Fibroblast of pulmonary artery (primary cell): ENCODE measurements at regions not wholly inside any gene's neighbourhood (a gene's known extent, or its start where the extent isn't known, plus 50 kb on each side); places are given as distances from the start of the nearest gene placed in this dataset.
"Not testable (repeated sequence)": the region's sequence is repeated elsewhere in the genome, so short reads cannot be mapped to it uniquely, and the experiment has no call there.

Source experiments
- DNase-seq: peaks from one replicate; pipeline ENCODE4 v3.0.0-alpha.2; 2010; ENCODE audit warnings: low read depth
- H3K4me3 ChIP-seq: replicated peaks from 2 replicates; pipeline ENCODE4 v1.5.1; 2011; ENCODE audit warnings: low read depth, mild to moderate bottlenecking, control low read depth, low read length, moderate library complexity
- TF ChIP-seq, protein P1 (sequence below): IDR thresholded peaks from 2 replicates; pipeline ENCODE4 v1.5.1; 2011; ENCODE audit warnings: mild to moderate bottlenecking, control low read depth, low read length, inconsistent platforms; ENCODE audit errors: missing control alignments

DNA sequence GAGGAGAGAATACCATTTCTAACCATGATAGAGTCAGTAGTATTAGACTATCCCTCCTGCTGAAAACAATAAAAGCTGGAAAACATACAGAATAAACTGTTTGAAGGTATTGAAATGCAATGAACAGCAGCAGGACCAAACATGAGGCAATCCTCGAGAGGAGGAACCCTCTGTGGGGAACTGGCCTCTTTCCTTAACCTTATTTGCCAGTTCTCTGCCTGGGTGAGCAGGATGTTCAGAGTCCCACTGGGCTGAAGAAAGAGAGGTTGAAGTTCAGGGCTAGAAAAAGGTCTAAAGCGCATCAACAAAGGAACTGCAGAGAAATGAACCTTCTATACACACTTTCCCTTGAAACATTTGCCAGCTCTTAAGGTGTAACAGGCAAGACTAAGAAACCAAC is 79.8 kb upstream of the FHL2 start:
- TF ChIP-seq, protein P1, sequence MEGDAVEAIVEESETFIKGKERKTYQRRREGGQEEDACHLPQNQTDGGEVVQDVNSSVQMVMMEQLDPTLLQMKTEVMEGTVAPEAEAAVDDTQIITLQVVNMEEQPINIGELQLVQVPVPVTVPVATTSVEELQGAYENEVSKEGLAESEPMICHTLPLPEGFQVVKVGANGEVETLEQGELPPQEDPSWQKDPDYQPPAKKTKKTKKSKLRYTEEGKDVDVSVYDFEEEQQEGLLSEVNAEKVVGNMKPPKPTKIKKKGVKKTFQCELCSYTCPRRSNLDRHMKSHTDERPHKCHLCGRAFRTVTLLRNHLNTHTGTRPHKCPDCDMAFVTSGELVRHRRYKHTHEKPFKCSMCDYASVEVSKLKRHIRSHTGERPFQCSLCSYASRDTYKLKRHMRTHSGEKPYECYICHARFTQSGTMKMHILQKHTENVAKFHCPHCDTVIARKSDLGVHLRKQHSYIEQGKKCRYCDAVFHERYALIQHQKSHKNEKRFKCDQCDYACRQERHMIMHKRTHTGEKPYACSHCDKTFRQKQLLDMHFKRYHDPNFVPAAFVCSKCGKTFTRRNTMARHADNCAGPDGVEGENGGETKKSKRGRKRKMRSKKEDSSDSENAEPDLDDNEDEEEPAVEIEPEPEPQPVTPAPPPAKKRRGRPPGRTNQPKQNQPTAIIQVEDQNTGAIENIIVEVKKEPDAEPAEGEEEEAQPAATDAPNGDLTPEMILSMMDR = no peak
- H3K4me3 ChIP-seq = no peak overlapping the region
- no peak for DNase-seq

GRCh38 chr2:105477050-105477620 is 78.3 kb upstream of the FHL2 start:
- DNase-seq, H3K4me3 ChIP-seq: not testable (repeated sequence)

- DNase-seq = no peak
- no peak overlapping the region for H3K4me3 ChIP-seq
- TF ChIP-seq, protein P1 = no peak
Measured at GRCh38 chr2:105473011-105473410, 74.2 kb upstream of the FHL2 start.

DNA sequence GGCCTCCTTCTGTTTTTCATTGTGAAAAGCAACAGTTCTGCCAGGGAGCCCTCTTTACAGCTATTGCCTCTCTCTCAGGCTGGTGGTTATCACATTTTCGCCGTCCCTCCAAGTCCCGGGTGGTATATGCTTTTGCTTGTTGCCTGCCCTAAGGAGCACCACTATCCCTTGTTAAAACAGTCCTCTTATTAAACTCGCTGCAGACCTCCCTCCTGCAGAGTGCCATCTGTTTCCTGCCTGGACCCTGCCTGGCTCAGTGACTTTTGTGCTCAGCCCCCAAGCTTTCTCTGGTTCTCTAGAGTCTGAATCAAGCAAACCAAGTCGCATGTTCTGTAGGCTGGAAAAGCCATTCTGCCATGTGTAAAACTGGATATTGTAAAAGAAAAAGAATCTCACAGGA is 72.1 kb upstream of the FHL2 start:
- TF ChIP-seq, protein P1 = no peak
- DNase-seq = no peak
- H3K4me3 ChIP-seq = no peak overlapping the region

DNA sequence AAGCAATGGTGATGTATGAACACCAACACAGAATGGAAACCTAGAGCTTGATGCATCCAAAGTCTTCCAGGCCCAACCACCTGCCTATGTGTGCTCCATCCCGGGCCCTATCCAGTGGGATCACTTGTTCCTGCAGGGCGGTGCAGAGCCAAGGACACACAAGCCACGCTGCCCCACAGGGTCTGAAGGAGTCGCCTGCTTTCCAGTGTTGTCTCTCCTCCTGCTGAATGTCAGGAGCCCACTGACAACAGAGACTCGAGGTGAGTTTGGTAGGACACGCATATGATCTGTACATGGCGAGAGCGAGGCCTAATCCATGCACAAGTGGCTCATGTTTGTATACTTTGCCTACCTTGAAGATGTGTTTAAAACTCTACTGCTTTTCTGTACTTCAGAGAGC is 70.9 kb upstream of the FHL2 start:
- DNase-seq = no peak
- TF ChIP-seq, protein P1 = no peak
- no peak overlapping the region for H3K4me3 ChIP-seq

DNA sequence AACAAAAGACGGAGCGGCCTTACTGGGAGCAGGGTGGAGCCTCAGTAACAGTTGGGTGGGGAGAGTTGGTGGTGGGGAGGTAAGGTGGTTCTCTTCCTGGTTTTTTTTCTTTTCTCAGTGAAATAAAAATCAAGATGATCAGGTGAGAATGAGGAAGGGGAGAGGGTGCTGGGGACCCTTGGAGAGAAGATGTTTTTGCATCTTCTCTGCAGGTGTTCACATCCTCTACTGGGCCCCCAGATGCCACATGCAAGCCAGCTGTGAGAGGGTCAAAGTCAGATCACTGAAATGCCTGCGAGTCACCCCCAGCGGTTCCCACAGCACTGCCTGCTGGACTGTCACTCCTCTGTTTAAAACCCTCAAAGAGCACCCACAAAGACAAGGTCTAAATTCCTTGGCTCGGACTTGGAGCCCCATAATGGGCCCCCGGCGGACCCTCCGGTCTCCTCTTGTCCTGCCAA is 69.8 kb upstream of the FHL2 start:
- TF ChIP-seq, protein P1 = no peak
- no peak overlapping the region for H3K4me3 ChIP-seq
- DNase-seq = no peak

DNA sequence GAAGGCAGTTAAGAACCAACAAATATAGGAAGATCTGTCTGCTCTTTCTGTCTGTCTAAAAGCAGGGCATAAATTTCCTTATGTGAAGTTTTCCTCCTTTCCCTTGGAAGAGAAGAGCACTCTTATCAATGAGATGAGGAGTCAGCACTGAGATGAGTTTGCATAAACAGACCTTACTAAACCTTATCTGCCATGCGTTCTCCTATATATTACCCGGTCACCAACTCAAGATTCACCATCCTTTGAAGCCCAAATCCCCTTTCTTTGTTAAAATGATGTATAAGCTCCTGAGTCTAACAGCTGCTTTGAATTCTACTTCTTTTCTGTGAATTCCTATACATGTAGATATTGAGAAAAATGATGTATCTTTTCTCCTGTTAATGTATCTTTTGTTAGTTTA is 65.5 kb upstream of the FHL2 start:
- DNase-seq = no peak
- no peak overlapping the region for H3K4me3 ChIP-seq
- TF ChIP-seq, protein P1 = no peak
